Lower lobe of right lung (tissue), 2 donors: ENCODE measurements at regions not wholly inside any gene's neighbourhood (a gene's known extent, or its start where the extent isn't known, plus 50 kb on each side); places are given as distances from the start of the nearest gene placed in this dataset.

Experiments used
- ATAC-seq, 2 donors: fragments of 200-7000 bp; cut with Tn5 transposase; one replicate each; pipeline ENCODE4 v1.9.1; 2020 to 2022; ENCODE audit warnings: mild to moderate bottlenecking in 2 of 2, moderate library complexity in 2 of 2
- DNase-seq: peaks from one replicate; pipeline ENCODE4 v3.0.0-alpha.2; 2020
- H3K27ac ChIP-seq: fragments of 200-600 bp; one replicate; pipeline ENCODE4 v1.8.0; 2022
- H3K27me3 ChIP-seq: fragments of 200-600 bp; one replicate; pipeline ENCODE4 v1.8.0; 2022; ENCODE audit warnings: low read depth
- H3K36me3 ChIP-seq: fragments of 200-600 bp; one replicate; pipeline ENCODE4 v1.8.0; 2022; ENCODE audit warnings: mild to moderate bottlenecking
- H3K4me1 ChIP-seq: fragments of 200-600 bp; one replicate; pipeline ENCODE4 v1.8.0; 2022
- H3K4me3 ChIP-seq: fragments of 200-600 bp; one replicate; pipeline ENCODE4 v1.8.0; 2022; ENCODE audit warnings: mild to moderate bottlenecking
- H3K9me3 ChIP-seq: fragments of 200-600 bp; one replicate; pipeline ENCODE4 v1.8.0; 2022
- CTCF ChIP-seq: fragments of 200-600 bp; IDR thresholded peaks from one replicate; pipeline ENCODE4 v1.8.0; 2022; ENCODE audit warnings: antibody characterized with exemption, mild to moderate bottlenecking
- intact Hi-C: fragments of 100-400 bp; cut with DNase I; formaldehyde crosslinking; loops from one replicate; pipeline ENCODE4 v1.11.0; 2022
- donor health status: DM: no; HTN: yes; CAD: no; lungs with severe emphysema.

GRCh38 chr14:65348137-65348536, 64.4 kb upstream of the FUT8 start:
- no peaks in the 10 kb centered on the region for H3K27me3 ChIP-seq
- no peaks in the 10 kb centered on the region for H3K9me3 ChIP-seq
- H3K36me3 ChIP-seq = no peaks in the 10 kb centered on the region
- intact Hi-C loops = no loop called here
- DNase-seq = peak; percentile 56
- TF ChIP-seq CTCF = no peak
- ATAC-seq = peak; percentile 82 to 90
- H3K4me3 ChIP-seq = no peak overlapping the region
- H3K27ac ChIP-seq = no peak overlapping the region
- H3K4me1 ChIP-seq = peaks cover 6% of the 10 kb centered on the region

- H3K27me3 ChIP-seq = no peaks in the 10 kb centered on the region
- intact Hi-C loops = no loop called here
- no peak overlapping the region for H3K4me3 ChIP-seq
- H3K27ac ChIP-seq = no peak overlapping the region
- H3K36me3 ChIP-seq = no peaks in the 10 kb centered on the region
- peaks cover 6% of the 10 kb centered on the region for H3K4me1 ChIP-seq
- ATAC-seq (peak; percentile 66 to 74), DNase-seq (no peak)
- no peak for TF ChIP-seq CTCF
- no peaks in the 10 kb centered on the region for H3K9me3 ChIP-seq
Observed at GRCh38 chr14:65349100-65349499, 63.4 kb upstream of the FUT8 start.

- no peak overlapping the region for H3K27ac ChIP-seq
Observed at GRCh38 chr14:65351493-65352194, 60.9 kb upstream of the FUT8 start.

GRCh38 chr14:65352964-65353530, 59.5 kb upstream of the FUT8 start:
- intact Hi-C loops = no loop called here
- ATAC-seq = no peak
- no peak for TF ChIP-seq CTCF

More at GRCh38 chr14:65351493-65352194, 60.9 kb upstream of the FUT8 start:
- Histone ChIP-seq H3K9me3 (no peaks in the 10 kb centered on the region), H3K4me1 (peaks cover 6% of the 10 kb centered on the region), H3K4me3 (no peak overlapping the region), H3K27me3 (no peaks in the 10 kb centered on the region), H3K36me3 (no peaks in the 10 kb centered on the region)
- DNase-seq (no peak), ATAC-seq (no peak)
- intact Hi-C loops = no loop called here
- TF ChIP-seq CTCF = no peak

GRCh38 chr14:65354131-65354530, 58.4 kb upstream of the FUT8 start:
- no peak overlapping the region for H3K4me3 ChIP-seq
- TF ChIP-seq CTCF = no peak
- intact Hi-C loops = no loop called here
- H3K27me3 ChIP-seq = no peaks in the 10 kb centered on the region
- ATAC-seq (no peak), DNase-seq (no peak)
- H3K27ac ChIP-seq = no peak overlapping the region
- H3K9me3 ChIP-seq = no peaks in the 10 kb centered on the region
- H3K4me1 ChIP-seq = peaks cover 6% of the 10 kb centered on the region
- no peaks in the 10 kb centered on the region for H3K36me3 ChIP-seq

More at GRCh38 chr14:65352964-65353530, 59.5 kb upstream of the FUT8 start:
- DNase-seq = no peak
- Histone ChIP-seq H3K27ac (no peak overlapping the region), H3K4me3 (no peak overlapping the region), H3K4me1 (peaks cover 12% of the 10 kb centered on the region), H3K9me3 (no peaks in the 10 kb centered on the region), H3K27me3 (no peaks in the 10 kb centered on the region), H3K36me3 (no peaks in the 10 kb centered on the region)
